ENCODE measurements at regions not wholly inside any gene's neighbourhood (a gene's known extent, or its start where the extent isn't known, plus 50 kb on each side); places are given as distances from the start of the nearest gene placed in this dataset.
"Not testable (repeated sequence)": the region's sequence is repeated elsewhere in the genome, so short reads cannot be mapped to it uniquely, and the experiment has no call there.

- H3K4me3 ChIP-seq (ENCODE audit: control insufficient read depth, low read depth, low read length): no peak overlapping the region
- no peak for TF ChIP-seq CTCF (conservative IDR thresholded peaks at IDR 0.05; ENCODE audit: control insufficient read depth, insufficient read depth, low read depth, low read length)
- no peak for DNase-seq (ENCODE audit: low read depth)
These were observed 151.7 kb upstream of the CXCL13 start for GRCh38 chr4:77453911-77454310.

- DNase-seq (ENCODE audit: low read depth): peak; percentile 43
- no peak for TF ChIP-seq CTCF (conservative IDR thresholded peaks at IDR 0.05; ENCODE audit: control insufficient read depth, insufficient read depth, low read depth, low read length)
- H3K4me3 ChIP-seq (ENCODE audit: control insufficient read depth, low read depth, low read length): no peak overlapping the region
These were observed 150.8 kb upstream of the CXCL13 start for GRCh38 chr4:77454858-77455257.

GRCh38 chr4:77464100-77464499 lies 141.5 kb upstream of the CXCL13 start:
- DNase-seq (ENCODE audit: low read depth); H3K4me3 ChIP-seq (ENCODE audit: control insufficient read depth, low read depth, low read length): not testable (repeated sequence)

GRCh38 chr4:77465271-77465670 lies 140.3 kb upstream of the CXCL13 start:
- DNase-seq (ENCODE audit: low read depth): peak; percentile 48

GRCh38 chr4:77466430-77466829 lies 139.2 kb upstream of the CXCL13 start:
- H3K4me3 ChIP-seq (ENCODE audit: control insufficient read depth, low read depth, low read length): no peak overlapping the region
- DNase-seq (ENCODE audit: low read depth): no peak
- no peak for TF ChIP-seq CTCF (conservative IDR thresholded peaks at IDR 0.05; ENCODE audit: control insufficient read depth, insufficient read depth, low read depth, low read length)

More at GRCh38 chr4:77465271-77465670, 140.3 kb upstream of the CXCL13 start:
- peak; percentile 62 for TF ChIP-seq CTCF (conservative IDR thresholded peaks at IDR 0.05; ENCODE audit: control insufficient read depth, insufficient read depth, low read depth, low read length)
- H3K4me3 ChIP-seq (ENCODE audit: control insufficient read depth, low read depth, low read length): no peak overlapping the region

GRCh38 chr4:77471821-77472495 lies 133.7 kb upstream of the CXCL13 start:
- H3K4me3 ChIP-seq (ENCODE audit: control insufficient read depth, low read depth, low read length): no peak overlapping the region
- DNase-seq (ENCODE audit: low read depth): no peak
- TF ChIP-seq CTCF (conservative IDR thresholded peaks at IDR 0.05; ENCODE audit: control insufficient read depth, insufficient read depth, low read depth, low read length): no peak

- peak; percentile 54 for TF ChIP-seq CTCF (conservative IDR thresholded peaks at IDR 0.05; ENCODE audit: control insufficient read depth, insufficient read depth, low read depth, low read length)
These were observed 132.1 kb upstream of the CXCL13 start for GRCh38 chr4:77473509-77473908.

More at GRCh38 chr4:77473509-77473908, 132.1 kb upstream of the CXCL13 start:
- no peak overlapping the region for H3K4me3 ChIP-seq (ENCODE audit: control insufficient read depth, low read depth, low read length)
- peak; percentile 35 for DNase-seq (ENCODE audit: low read depth)
